Activated naive CD4-positive, alpha-beta T cell treated with anti-CD3 and anti-CD28 coated beads for 36 hours (primary cell): ENCODE measurements at regions not wholly inside any gene's neighbourhood (a gene's known extent, or its start where the extent isn't known, plus 50 kb on each side); places are given as distances from the start of the nearest gene placed in this dataset.

Experiments
- CTCF ChIA-PET: fragments of 350-600 bp; sonication (Branson Sonifier 250); formaldehyde crosslinking; loops from one replicate; lab custom pipeline; 2021; ENCODE audit warnings: antibody characterized with exemption; lab: Charles Lee
- DNase-seq: peaks from one replicate; pipeline ENCODE4 v3.0.0-alpha.2; 2020
- H3K27ac Mint-ChIP-seq: one replicate; pipeline ENCODE4 v1.8.0; 2021; ENCODE audit warnings: mild to moderate bottlenecking, mixed read lengths
- H3K27me3 Mint-ChIP-seq: one replicate; pipeline ENCODE4 v1.8.0; 2021; ENCODE audit warnings: low read depth, mixed read lengths
- H3K36me3 Mint-ChIP-seq: one replicate; pipeline ENCODE4 v1.8.0; 2021; ENCODE audit warnings: low read depth, mixed read lengths
- H3K4me1 Mint-ChIP-seq: one replicate; pipeline ENCODE4 v1.8.0; 2021; ENCODE audit warnings: low read depth, mixed read lengths
- H3K4me3 Mint-ChIP-seq: one replicate; pipeline ENCODE4 v1.8.0; 2021; ENCODE audit warnings: mild to moderate bottlenecking, moderate library complexity, mixed read lengths
- H3K9me3 Mint-ChIP-seq: one replicate; pipeline ENCODE4 v1.8.0; 2021; ENCODE audit warnings: mixed read lengths
- intact Hi-C: fragments of 100-400 bp; cut with micrococcal nuclease; formaldehyde crosslinking; loops from one replicate; pipeline ENCODE4 v1.15.1; 2023

DNA sequence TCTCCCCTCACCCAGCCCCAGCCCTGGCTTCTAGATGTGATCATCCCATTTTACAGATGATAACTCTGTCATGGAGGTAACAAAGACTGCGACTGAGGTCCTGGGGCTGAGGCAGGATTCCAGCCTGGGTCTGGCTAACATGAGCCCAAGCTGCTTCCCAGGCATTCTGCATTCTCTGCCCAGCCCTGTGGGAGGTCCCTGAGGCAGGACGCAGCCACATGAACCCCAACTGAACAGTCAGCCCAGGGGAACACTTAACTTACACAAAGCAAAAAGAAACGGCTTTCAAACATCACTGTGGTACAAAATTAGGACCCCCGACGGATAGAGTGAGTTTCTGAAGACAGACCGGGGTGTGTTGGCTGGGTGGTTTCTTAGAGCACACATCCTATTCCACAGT is 135.3 kb downstream of the ACKR3 start:
- no peak overlapping the region for H3K4me3 Mint-ChIP-seq

DNA sequence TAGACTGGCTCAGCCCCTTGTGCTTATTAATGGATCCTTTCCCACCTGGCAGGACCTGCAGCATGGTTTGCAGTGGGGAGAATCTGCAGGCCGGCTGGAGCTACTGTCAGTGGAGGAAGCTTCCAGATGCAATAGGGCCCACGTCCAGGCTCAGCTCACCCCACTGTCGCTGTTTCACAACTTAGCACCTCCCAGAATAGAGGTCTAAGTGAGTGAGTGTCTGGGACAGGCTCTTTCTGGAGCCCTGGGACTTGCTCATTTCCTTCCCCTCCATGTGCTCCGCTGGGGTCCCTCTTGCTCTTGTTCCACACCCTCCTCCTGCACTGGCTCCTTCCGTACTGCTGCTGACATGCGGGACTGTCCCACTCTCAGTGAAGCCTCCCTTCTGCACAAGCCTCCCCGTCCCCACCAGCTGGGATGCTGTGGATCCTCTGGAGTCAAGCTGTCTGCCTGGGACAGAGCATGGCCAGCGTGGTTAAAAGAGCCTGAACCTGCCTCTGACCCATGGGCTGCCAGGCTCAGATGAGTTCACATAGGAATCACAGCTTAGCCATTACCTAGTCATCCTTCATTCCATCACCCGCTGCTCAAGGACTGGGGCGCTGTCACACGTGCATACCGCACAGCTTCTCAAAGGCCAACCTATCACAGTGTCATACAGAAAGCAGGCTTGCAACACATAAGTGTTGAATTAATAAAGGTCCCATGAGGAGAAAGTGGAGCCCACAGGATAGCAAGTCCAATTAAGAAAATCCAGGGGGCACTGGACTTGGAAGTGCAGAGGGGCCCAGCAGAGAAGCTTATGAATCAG is 135.9 kb downstream of the ACKR3 start:
- Mint-ChIP-seq H3K27ac (no peak overlapping the region), H3K4me1 (no peaks in the 10 kb centered on the region), H3K36me3 (no peaks in the 10 kb centered on the region), H3K9me3 (no peaks in the 10 kb centered on the region), H3K4me3 (no peak overlapping the region), H3K27me3 (no peaks in the 10 kb centered on the region)
- no peak for DNase-seq
- CTCF ChIA-PET, result no interaction called here
- intact Hi-C loops, result no loop called here

More for the DNA sequence above, 135.3 kb downstream of the ACKR3 start:
- Mint-ChIP-seq H3K9me3 (no peaks in the 10 kb centered on the region), H3K36me3 (no peaks in the 10 kb centered on the region), H3K27ac (no peak overlapping the region), H3K4me1 (no peaks in the 10 kb centered on the region), H3K27me3 (no peaks in the 10 kb centered on the region)
- intact Hi-C loops, result no loop called here
- DNase-seq, result no peak
- CTCF ChIA-PET, result no interaction called here

DNA sequence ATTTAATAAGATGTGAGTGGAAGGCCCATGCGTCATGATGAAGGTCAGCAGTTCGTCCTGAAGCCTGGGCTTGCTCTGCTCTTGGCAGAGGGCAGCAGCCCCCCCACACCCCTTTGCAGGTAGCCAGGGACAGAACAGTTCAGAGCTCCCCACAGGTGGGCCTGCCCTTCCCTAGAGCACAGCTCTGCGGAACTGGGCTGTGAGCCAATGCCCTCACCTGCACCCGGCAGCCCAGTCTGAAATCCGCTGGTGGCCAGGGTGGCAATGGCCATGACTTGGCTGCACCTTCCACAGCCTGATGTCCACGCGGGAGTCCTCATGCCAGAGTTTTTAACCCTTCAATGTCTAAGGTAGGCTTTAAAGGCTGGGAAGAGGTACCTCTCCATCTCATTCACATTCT is 136.7 kb downstream of the ACKR3 start:
- no peak for DNase-seq
- no peaks in the 10 kb centered on the region for H3K36me3 Mint-ChIP-seq
- H3K4me3 Mint-ChIP-seq, result no peak overlapping the region
- no peak overlapping the region for H3K27ac Mint-ChIP-seq
- no peaks in the 10 kb centered on the region for H3K27me3 Mint-ChIP-seq
- intact Hi-C loops, result no loop called here
- CTCF ChIA-PET, result no interaction called here
- no peaks in the 10 kb centered on the region for H3K4me1 Mint-ChIP-seq
- no peaks in the 10 kb centered on the region for H3K9me3 Mint-ChIP-seq

DNA sequence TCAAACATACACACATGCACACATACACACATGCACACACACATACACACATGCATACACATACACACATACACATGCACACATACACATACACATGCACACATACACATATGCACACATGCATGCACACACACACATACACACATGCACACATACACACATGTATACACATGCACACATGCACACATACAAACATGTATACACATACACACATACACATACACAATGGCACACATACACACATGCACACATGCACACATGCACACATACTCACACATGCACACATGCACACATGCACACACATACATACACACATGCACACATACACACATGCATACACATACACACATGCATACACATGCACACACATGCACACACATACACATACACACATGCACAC is 137.2 kb downstream of the ACKR3 start:
- H3K27me3 Mint-ChIP-seq, result no peaks in the 10 kb centered on the region
- intact Hi-C loops, result no loop called here
- DNase-seq, result no peak
- CTCF ChIA-PET, result no interaction called here
- no peaks in the 10 kb centered on the region for H3K9me3 Mint-ChIP-seq
- H3K4me1 Mint-ChIP-seq, result no peaks in the 10 kb centered on the region
- H3K36me3 Mint-ChIP-seq, result no peaks in the 10 kb centered on the region
- no peak overlapping the region for H3K27ac Mint-ChIP-seq
- no peak overlapping the region for H3K4me3 Mint-ChIP-seq

DNA sequence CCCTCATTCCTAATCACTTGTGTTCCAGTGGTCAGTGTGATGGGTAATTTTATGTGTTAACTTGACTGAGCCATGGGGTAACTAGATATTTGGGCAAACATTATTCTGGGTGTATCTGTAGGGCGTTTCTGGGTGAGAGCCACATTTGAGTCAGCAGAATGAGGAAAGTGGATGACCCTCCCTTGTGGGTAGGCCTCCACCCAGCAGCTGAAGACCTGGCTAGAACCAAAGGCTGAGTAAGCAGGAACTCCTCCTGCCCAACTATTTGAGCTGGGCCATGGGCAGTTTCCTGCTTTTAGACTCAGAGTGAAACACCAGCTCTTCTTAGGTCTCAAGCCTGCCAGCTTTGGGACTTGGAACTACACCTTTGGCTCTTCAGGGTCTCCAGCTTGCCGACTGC is 141.8 kb downstream of the ACKR3 start:
- CTCF ChIA-PET, result no interaction called here
- peaks cover 2% of the 10 kb centered on the region for H3K4me1 Mint-ChIP-seq
- H3K27ac Mint-ChIP-seq, result no peak overlapping the region
- H3K9me3 Mint-ChIP-seq, result no peaks in the 10 kb centered on the region
- no peak overlapping the region for H3K4me3 Mint-ChIP-seq
- no peak for DNase-seq
- H3K36me3 Mint-ChIP-seq, result no peaks in the 10 kb centered on the region
- H3K27me3 Mint-ChIP-seq, result peaks cover 10% of the 10 kb centered on the region
- intact Hi-C loops, result no loop called here

DNA sequence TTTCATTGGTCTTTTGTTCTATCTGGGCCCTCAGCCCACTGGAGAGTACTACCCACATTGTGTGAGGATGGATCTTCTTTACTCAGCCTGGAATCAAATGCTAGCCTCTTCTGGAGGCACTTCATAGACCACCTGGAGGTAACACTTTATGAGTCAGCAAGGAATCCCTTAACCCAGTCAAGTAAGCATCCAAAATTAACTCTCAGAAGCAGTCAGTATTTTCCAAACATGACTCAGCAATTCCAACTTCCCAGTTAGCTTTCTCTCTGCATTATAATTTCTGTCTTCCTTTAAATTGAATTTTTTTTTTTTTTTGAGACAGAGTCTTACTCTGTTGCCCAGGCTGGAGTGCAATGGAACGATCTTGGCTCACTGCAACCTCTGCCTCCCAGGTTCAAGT is 142.7 kb downstream of the ACKR3 start:
- Mint-ChIP-seq H3K27ac (no peak overlapping the region), H3K36me3 (no peaks in the 10 kb centered on the region), H3K4me3 (no peak overlapping the region), H3K27me3 (peaks cover 10% of the 10 kb centered on the region), H3K4me1 (peaks cover 2% of the 10 kb centered on the region), H3K9me3 (no peaks in the 10 kb centered on the region)
- CTCF ChIA-PET, result interaction anchor here (0.9 kb wide), 1 partner anchor 10 kb away, joined by 4 read pairs; no protein-coding TSS in a partner anchor
- no peak for DNase-seq
- intact Hi-C loops, result no loop called here

DNA sequence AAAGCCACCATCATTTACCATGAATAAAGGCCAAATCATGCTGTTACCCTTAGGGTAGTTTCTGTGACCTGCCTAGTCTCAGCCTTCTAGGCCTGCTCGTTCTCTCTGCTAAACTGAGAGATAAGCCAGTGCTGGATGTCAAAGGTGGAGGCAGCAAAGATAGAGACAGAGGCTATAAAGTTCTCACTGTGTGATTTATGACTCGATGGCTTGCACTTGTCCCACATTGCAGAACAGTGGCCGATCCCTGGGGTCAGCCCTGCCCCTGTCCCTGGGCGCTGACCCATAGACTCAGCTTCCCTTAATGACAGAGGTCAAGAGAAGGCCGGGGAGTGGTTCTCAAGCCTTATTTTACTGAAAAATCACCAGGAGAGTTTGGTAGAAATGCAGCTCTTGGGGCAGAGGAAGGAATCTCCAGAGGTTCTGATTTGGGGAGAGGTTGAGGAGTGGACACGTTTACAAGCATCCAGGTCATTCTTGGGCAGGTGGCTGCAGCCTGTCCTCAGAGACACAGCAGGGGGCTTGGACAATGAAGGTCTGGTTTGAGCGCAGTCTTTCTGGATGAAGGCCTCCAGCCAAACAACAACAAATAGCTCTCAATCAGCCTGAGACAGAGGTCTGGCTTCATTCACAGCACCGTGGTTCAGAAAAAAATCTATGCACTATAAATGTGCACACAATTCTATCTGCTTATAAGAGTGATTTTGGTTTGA is 143.5 kb downstream of the ACKR3 start:
- peaks cover 13% of the 10 kb centered on the region for H3K27me3 Mint-ChIP-seq
- no peak overlapping the region for H3K4me3 Mint-ChIP-seq
- CTCF ChIA-PET, result no interaction called here
- H3K9me3 Mint-ChIP-seq, result no peaks in the 10 kb centered on the region
- no peak for DNase-seq
- H3K4me1 Mint-ChIP-seq, result peaks cover 2% of the 10 kb centered on the region
- intact Hi-C loops, result no loop called here
- no peaks in the 10 kb centered on the region for H3K36me3 Mint-ChIP-seq
- no peak overlapping the region for H3K27ac Mint-ChIP-seq

DNA sequence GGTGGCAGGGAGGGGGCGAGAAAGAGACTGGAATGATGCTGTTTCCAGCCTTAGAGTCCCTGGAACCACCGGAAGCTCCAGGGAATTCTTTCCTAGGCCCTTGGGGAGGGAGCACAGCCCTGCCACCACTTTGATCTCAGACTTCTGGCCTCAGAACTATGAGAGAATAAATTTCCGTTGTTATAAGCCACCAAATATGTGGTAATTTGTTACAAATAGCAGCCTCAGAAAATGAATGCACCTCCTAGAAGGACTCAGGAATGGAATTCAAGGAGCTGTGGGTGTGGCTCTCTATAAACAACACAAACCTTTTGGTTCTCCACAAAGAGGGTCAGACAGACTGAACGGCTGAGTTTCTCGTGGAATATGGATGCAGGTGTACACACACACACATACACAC is 144.5 kb downstream of the ACKR3 start:
- no peak for DNase-seq
- peaks cover 13% of the 10 kb centered on the region for H3K27me3 Mint-ChIP-seq
- H3K9me3 Mint-ChIP-seq, result no peaks in the 10 kb centered on the region
- H3K4me3 Mint-ChIP-seq, result no peak overlapping the region
- H3K27ac Mint-ChIP-seq, result no peak overlapping the region
- intact Hi-C loops, result no loop called here
- no peaks in the 10 kb centered on the region for H3K36me3 Mint-ChIP-seq
- CTCF ChIA-PET, result no interaction called here
- peaks cover 2% of the 10 kb centered on the region for H3K4me1 Mint-ChIP-seq

DNA sequence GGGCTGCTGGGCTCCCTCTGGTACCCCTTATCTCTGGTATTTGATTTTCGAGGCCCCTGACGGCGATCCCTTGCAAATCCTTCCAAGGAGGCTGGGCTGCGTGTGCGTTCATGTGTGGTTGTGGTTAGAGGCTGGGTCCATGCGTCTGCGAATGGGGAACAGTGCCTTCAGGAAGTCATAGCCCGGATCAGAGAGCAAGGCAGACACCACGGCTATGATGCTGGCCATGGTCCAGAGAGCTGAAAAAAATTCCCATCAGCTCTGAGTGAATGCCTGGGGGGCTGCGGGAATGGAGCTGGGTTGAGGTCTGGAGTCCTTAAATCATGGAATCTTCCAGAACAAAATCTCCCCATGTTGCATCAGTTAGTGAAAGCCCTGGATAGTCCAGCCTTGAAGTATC is 145.5 kb downstream of the ACKR3 start:
- CTCF ChIA-PET, result no interaction called here
- no peaks in the 10 kb centered on the region for H3K9me3 Mint-ChIP-seq
- intact Hi-C loops, result no loop called here
- peaks cover 13% of the 10 kb centered on the region for H3K27me3 Mint-ChIP-seq
- peaks cover 2% of the 10 kb centered on the region for H3K4me1 Mint-ChIP-seq
- H3K36me3 Mint-ChIP-seq, result no peaks in the 10 kb centered on the region
- no peak for DNase-seq
- H3K4me3 Mint-ChIP-seq, result no peak overlapping the region
- no peak overlapping the region for H3K27ac Mint-ChIP-seq

DNA sequence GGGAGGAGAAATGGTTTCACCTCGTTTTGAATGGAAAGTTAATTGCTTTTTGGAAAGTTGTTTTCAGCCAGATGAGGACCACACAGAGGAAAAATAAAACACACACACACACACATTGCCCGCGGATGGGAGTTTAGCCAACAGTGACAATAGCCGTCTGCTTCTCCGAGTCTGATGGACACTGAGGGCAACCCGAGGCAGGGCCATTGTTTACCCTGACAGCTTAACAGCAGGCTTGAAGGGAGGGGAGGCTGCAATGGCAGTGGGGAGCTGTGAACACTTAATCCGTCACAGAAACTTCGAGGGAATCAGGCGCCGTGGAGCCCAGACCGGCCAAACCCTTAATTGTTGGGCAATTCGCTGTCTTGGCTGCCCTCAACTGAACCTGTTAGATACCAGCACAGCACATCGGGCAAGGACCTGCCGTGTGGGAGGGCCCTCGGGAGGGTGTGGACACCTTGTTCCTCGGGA is 145.9 kb downstream of the ACKR3 start:
- intact Hi-C loops, result no loop called here
- H3K27me3 Mint-ChIP-seq, result peaks cover 13% of the 10 kb centered on the region
- H3K4me1 Mint-ChIP-seq, result peaks cover 2% of the 10 kb centered on the region
- CTCF ChIA-PET, result no interaction called here
- DNase-seq, result no peak
- no peak overlapping the region for H3K27ac Mint-ChIP-seq
- H3K9me3 Mint-ChIP-seq, result no peaks in the 10 kb centered on the region
- no peak overlapping the region for H3K4me3 Mint-ChIP-seq
- no peaks in the 10 kb centered on the region for H3K36me3 Mint-ChIP-seq

DNA sequence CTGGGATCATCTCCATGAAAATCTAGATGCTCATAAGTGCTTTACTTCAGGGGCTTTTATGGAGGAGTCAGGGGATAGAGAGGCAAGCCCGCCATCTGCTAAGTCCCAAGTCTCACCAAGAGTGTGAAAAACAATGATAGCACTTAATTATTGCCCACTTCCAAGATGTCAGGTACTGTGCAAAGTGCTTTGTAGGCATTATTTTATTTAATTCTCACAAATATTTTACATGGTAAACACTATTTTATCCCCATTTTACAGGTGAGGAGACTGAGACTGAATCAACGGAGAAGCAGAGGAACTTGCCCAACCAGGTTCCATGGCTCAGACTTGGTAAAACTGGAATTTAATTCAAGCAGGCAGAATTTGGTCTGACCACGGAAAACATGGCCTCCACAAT is 147.5 kb downstream of the ACKR3 start:
- CTCF ChIA-PET, result no interaction called here
- H3K36me3 Mint-ChIP-seq, result no peaks in the 10 kb centered on the region

DNA sequence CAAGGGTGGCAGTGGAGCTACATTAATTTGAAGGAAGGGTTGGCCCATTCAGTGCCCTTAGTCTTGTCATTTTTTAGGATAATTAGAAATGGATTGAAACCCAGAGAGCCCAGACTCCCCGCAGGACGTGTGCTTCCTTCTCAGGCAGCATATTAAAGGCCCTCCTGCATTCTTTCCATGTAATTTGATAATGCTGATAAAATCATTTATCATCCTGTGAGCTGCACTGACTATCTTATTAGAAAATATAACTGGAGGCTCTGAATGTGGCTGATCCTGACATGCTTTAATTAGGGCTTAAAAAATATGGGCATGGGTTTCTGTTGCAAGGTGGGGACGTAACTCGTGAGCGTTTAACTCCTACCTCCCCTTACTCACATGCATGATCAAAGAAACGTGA is 148.1 kb downstream of the ACKR3 start:
- Mint-ChIP-seq H3K4me1 (peaks cover 2% of the 10 kb centered on the region), H3K36me3 (no peaks in the 10 kb centered on the region), H3K27ac (no peak overlapping the region), H3K4me3 (no peak overlapping the region), H3K9me3 (no peaks in the 10 kb centered on the region), H3K27me3 (peaks cover 13% of the 10 kb centered on the region)
- intact Hi-C loops, result no loop called here
- DNase-seq, result no peak
- CTCF ChIA-PET, result no interaction called here

More for the DNA sequence above, 147.5 kb downstream of the ACKR3 start:
- intact Hi-C loops, result no loop called here
- Mint-ChIP-seq H3K27me3 (peaks cover 13% of the 10 kb centered on the region), H3K4me1 (peaks cover 2% of the 10 kb centered on the region), H3K27ac (no peak overlapping the region), H3K9me3 (no peaks in the 10 kb centered on the region), H3K4me3 (no peak overlapping the region)
- no peak for DNase-seq
